ENCODE measurements at regions not wholly inside any gene's neighbourhood (a gene's known extent, or its start where the extent isn't known, plus 50 kb on each side); places are given as distances from the start of the nearest gene placed in this dataset.

DNA sequence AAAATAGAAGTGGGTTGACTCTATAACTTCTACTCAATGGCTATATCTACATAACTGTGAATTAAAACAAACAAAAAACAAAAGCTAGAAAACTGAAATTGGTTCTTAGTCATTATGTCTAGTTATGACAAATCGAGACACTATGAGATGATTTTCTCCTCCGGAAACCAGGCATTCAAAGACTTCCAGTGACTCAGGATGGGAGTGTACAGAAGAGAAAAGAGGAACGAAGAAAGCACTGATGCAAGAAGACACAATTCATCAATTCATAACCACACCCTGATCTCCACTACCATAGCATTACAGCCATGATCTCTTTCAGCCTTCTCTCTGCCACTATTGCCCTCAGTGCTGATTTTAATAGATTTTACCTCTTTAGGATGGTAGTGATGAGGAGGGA lies 253.6 kb downstream of the CBLL2 start:
- ChIA-PET POLR2A (no interaction called here), CTCF (no interaction called here)
- H3K9me3 ChIP-seq (ENCODE audit: control extremely low read depth in 1 of 5, control insufficient read depth in 4 of 5, insufficient read depth in 2 of 5, low read depth in 1 of 5, low read length in 4 of 5) = no peaks in the 10 kb centered on the region
- no peaks in the 10 kb centered on the region for H3K36me3 ChIP-seq (ENCODE audit: control insufficient read depth in 4 of 4, insufficient read depth in 4 of 4, low read length in 3 of 4)
- no peaks in the 10 kb centered on the region for H3K4me1 ChIP-seq (ENCODE audit: control extremely low read depth in 1 of 4, control insufficient read depth in 4 of 4, insufficient read depth in 4 of 4, low read length in 3 of 4)
- no CpG with 5 or more reads among the region's 3 CpGs for WGBS (ENCODE audit: insufficient coverage)
- no peak overlapping the region for H3K4me3 ChIP-seq (ENCODE audit: control insufficient read depth in 1 of 7, extremely low read depth in 1 of 7, insufficient read depth in 4 of 7, low read depth in 2 of 7, low read length in 6 of 7)
- no peak overlapping the region for H3K27ac ChIP-seq (ENCODE audit: insufficient read depth in 1 of 2, low read depth in 1 of 2, low read length in 2 of 2, poor library complexity in 1 of 2, severe bottlenecking in 2 of 2)
- H3K27me3 ChIP-seq (replicated peaks in 2 of 5; ENCODE audit: control insufficient read depth in 4 of 5, insufficient read depth in 5 of 5, low read length in 4 of 5) = no peaks in the 10 kb centered on the region
- DNase-seq = peak in 1 of 3 donors; percentile 3

DNA sequence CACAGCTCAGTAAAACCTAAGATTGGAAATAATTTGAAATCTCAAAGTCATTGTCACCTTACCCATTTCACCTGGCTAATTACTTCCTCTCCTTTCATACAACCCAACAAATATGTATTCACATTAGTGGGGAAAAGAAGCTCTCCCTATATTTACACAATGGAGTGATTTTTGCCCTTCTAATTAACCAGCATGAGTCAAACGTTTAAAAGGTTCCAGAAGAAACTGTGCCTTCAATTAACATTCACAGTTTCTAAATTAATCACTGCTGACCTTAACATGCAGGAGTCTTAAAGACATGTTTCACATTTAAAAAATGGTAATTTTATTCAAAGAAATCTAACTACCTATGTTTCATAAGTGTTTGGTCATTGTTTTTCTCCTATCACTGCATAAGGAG lies 254.6 kb downstream of the CBLL2 start:
- WGBS (ENCODE audit: insufficient coverage) = no CpG with 5 or more reads among the region's 1 CpG
- H3K27me3 ChIP-seq (replicated peaks in 2 of 5; ENCODE audit: control insufficient read depth in 4 of 5, insufficient read depth in 5 of 5, low read length in 4 of 5) = no peaks in the 10 kb centered on the region
- H3K4me3 ChIP-seq (ENCODE audit: control insufficient read depth in 1 of 7, extremely low read depth in 1 of 7, insufficient read depth in 4 of 7, low read depth in 2 of 7, low read length in 6 of 7) = no peak overlapping the region
- H3K4me1 ChIP-seq (ENCODE audit: control extremely low read depth in 1 of 4, control insufficient read depth in 4 of 4, insufficient read depth in 4 of 4, low read length in 3 of 4) = no peaks in the 10 kb centered on the region
- no peak overlapping the region for H3K27ac ChIP-seq (ENCODE audit: insufficient read depth in 1 of 2, low read depth in 1 of 2, low read length in 2 of 2, poor library complexity in 1 of 2, severe bottlenecking in 2 of 2)
- H3K36me3 ChIP-seq (ENCODE audit: control insufficient read depth in 4 of 4, insufficient read depth in 4 of 4, low read length in 3 of 4) = no peaks in the 10 kb centered on the region
- ChIA-PET CTCF (no interaction called here), POLR2A (no interaction called here)
- no peaks in the 10 kb centered on the region for H3K9me3 ChIP-seq (ENCODE audit: control extremely low read depth in 1 of 5, control insufficient read depth in 4 of 5, insufficient read depth in 2 of 5, low read depth in 1 of 5, low read length in 4 of 5)
- no peak for DNase-seq

DNA sequence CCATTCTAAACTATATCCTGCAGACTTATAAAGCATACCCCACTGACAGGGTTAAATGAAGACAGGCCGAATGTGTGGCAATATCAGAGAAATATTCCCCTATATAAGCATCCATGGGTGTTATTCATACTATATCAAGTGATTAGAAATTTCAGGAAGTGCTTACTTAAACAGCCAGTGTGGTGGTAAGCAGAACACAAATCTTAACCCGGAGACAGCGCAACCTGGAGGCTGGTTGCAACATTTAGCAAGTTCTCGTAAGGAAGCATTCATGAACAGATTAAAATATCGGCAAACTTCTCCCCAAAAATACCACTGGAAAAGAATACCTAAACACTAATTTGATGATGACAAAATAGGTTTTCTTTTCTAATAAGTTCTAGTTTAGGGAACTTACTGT lies 261.2 kb downstream of the CBLL2 start:
- ChIA-PET CTCF (no interaction called here), POLR2A (no interaction called here)
- 40% methylated on average over 2 of the region's 5 CpGs for WGBS (ENCODE audit: insufficient coverage)
- H3K27ac ChIP-seq (ENCODE audit: insufficient read depth in 1 of 2, low read depth in 1 of 2, low read length in 2 of 2, poor library complexity in 1 of 2, severe bottlenecking in 2 of 2) = no peak overlapping the region
- DNase-seq = peak; percentile 4 to 65 (median 59)
- peaks cover 0 to 4% (median 0%) of the 10 kb centered on the region in 5 experiments for H3K27me3 ChIP-seq (replicated peaks in 2 of 5; ENCODE audit: control insufficient read depth in 4 of 5, insufficient read depth in 5 of 5, low read length in 4 of 5)
- H3K36me3 ChIP-seq (ENCODE audit: control insufficient read depth in 4 of 4, insufficient read depth in 4 of 4, low read length in 3 of 4) = no peaks in the 10 kb centered on the region
- no peaks in the 10 kb centered on the region for H3K4me1 ChIP-seq (ENCODE audit: control extremely low read depth in 1 of 4, control insufficient read depth in 4 of 4, insufficient read depth in 4 of 4, low read length in 3 of 4)
- H3K9me3 ChIP-seq (ENCODE audit: control extremely low read depth in 1 of 5, control insufficient read depth in 4 of 5, insufficient read depth in 2 of 5, low read depth in 1 of 5, low read length in 4 of 5) = no peaks in the 10 kb centered on the region
- H3K4me3 ChIP-seq (ENCODE audit: control insufficient read depth in 1 of 7, extremely low read depth in 1 of 7, insufficient read depth in 4 of 7, low read depth in 2 of 7, low read length in 6 of 7) = no peak overlapping the region

DNA sequence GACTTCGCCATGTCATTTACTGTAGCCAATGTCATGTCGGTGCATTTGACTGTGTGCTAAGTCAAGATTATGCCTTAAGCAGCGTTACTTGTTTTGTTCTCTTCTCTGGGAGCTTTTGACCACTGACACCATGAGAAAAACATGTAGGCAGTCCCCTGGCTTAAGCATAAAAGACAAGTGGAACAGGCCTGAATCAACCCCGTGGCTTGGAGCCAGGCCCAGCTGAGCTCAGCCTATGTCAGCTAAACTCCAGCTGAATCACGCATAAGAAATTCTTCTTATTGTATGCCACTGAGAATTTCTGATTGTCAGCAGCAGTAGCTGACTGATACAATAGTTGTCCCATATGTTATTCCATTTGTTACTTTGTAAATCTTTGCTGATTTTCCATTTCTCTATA lies 261.9 kb downstream of the CBLL2 start:
- POLR2A ChIA-PET = no interaction called here
- no peak for DNase-seq
- no peaks in the 10 kb centered on the region for H3K4me1 ChIP-seq (ENCODE audit: control extremely low read depth in 1 of 4, control insufficient read depth in 4 of 4, insufficient read depth in 4 of 4, low read length in 3 of 4)
- CTCF ChIA-PET = no interaction called here
- no peaks in the 10 kb centered on the region for H3K36me3 ChIP-seq (ENCODE audit: control insufficient read depth in 4 of 4, insufficient read depth in 4 of 4, low read length in 3 of 4)
- peaks cover 0 to 4% (median 0%) of the 10 kb centered on the region in 5 experiments for H3K27me3 ChIP-seq (replicated peaks in 2 of 5; ENCODE audit: control insufficient read depth in 4 of 5, insufficient read depth in 5 of 5, low read length in 4 of 5)
- no peak overlapping the region for H3K27ac ChIP-seq (ENCODE audit: insufficient read depth in 1 of 2, low read depth in 1 of 2, low read length in 2 of 2, poor library complexity in 1 of 2, severe bottlenecking in 2 of 2)
- H3K4me3 ChIP-seq (ENCODE audit: control insufficient read depth in 1 of 7, extremely low read depth in 1 of 7, insufficient read depth in 4 of 7, low read depth in 2 of 7, low read length in 6 of 7) = no peak overlapping the region
- H3K9me3 ChIP-seq (ENCODE audit: control extremely low read depth in 1 of 5, control insufficient read depth in 4 of 5, insufficient read depth in 2 of 5, low read depth in 1 of 5, low read length in 4 of 5) = no peaks in the 10 kb centered on the region
- WGBS (ENCODE audit: insufficient coverage) = 74% methylated on average over 5 of the region's 5 CpGs

DNA sequence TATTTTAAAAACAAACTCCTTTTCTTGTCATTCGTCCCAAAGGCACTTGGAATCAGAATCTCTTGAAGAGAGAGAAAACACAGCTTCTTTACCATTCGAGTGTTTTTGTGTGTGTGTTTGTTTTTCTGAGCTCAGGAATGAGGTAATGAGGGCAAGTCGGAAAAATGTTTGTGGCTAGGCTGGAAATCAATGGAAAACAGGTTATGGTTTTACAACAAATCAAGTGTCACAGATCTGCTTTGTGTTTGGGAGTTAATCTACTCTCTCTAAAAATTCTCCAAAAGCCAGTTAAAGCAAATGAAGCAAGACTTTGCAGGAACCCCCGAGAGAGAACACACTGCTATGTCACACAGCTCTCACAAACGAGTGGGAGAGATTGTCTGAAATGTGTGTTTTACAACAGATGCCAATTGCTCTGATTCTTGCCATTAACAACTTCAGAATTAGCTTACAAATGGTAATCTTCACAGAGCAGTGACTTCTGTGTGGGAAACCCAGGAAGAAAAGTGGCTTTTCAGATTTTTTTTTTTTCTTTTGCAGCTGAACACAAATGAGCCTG lies 264.1 kb downstream of the CBLL2 start:
- H3K36me3 ChIP-seq (ENCODE audit: control insufficient read depth in 4 of 4, insufficient read depth in 4 of 4, low read length in 3 of 4) = no peaks in the 10 kb centered on the region
- WGBS (ENCODE audit: insufficient coverage) = 65% methylated on average over 2 of the region's 5 CpGs
- DNase-seq = no peak
- H3K27ac ChIP-seq (ENCODE audit: insufficient read depth in 1 of 2, low read depth in 1 of 2, low read length in 2 of 2, poor library complexity in 1 of 2, severe bottlenecking in 2 of 2) = no peak overlapping the region
- H3K4me3 ChIP-seq (ENCODE audit: control insufficient read depth in 1 of 7, extremely low read depth in 1 of 7, insufficient read depth in 4 of 7, low read depth in 2 of 7, low read length in 6 of 7) = no peak overlapping the region
- no peaks in the 10 kb centered on the region for H3K4me1 ChIP-seq (ENCODE audit: control extremely low read depth in 1 of 4, control insufficient read depth in 4 of 4, insufficient read depth in 4 of 4, low read length in 3 of 4)
- CTCF ChIA-PET = interaction anchor here (0.7 kb wide), 1 partner anchor 535 kb away, joined by 4 read pairs; no protein-coding TSS in a partner anchor
- POLR2A ChIA-PET = no interaction called here
- no peaks in the 10 kb centered on the region for H3K9me3 ChIP-seq (ENCODE audit: control extremely low read depth in 1 of 5, control insufficient read depth in 4 of 5, insufficient read depth in 2 of 5, low read depth in 1 of 5, low read length in 4 of 5)
- H3K27me3 ChIP-seq (replicated peaks in 2 of 5; ENCODE audit: control insufficient read depth in 4 of 5, insufficient read depth in 5 of 5, low read length in 4 of 5) = peaks cover 0 to 4% (median 0%) of the 10 kb centered on the region in 5 experiments

DNA sequence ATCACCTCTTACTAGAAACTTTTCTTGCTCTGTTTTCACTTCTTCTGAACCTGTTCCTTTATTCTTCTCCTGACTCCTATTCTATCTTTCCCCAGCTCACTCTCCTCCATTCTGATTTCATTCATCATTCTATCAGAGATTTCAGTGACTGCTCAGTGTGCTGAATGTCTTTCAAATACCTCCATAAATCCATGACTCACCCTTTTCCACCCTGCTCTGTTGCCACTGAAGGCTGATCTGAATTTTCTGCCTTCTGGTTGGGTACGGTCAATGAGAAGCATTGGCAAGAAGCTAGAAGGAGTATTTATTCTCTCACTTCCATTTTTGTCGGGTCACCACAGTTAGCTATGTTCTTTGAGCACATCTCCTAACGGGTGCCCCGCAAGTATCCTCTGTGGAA lies 265.9 kb downstream of the CBLL2 start:
- POLR2A ChIA-PET = interaction anchor here (0.6 kb wide), 1 partner anchor 25 kb away, joined by 3 read pairs; no protein-coding TSS in a partner anchor
- WGBS (ENCODE audit: insufficient coverage) = 97% methylated on average over 4 of the region's 4 CpGs
- H3K36me3 ChIP-seq (ENCODE audit: control insufficient read depth in 4 of 4, insufficient read depth in 4 of 4, low read length in 3 of 4) = no peaks in the 10 kb centered on the region

DNA sequence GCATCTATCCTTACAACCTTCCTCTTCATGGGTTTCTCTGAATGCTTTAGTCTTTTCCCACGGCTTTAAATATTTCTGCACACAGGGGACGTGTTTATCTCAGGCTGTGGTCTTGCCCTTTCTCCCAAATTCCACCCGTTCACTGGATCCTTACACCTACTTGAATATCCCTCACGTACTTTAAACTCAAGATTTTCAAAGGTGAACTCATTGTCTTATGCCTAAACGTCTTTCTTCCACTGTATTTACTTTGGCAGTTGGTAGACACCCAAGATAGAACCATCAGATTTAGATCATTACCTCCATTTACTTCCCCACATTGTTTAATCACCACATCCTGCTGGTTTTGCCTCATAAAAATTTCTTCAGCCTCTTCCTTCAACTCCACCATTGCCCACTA lies 269.2 kb downstream of the CBLL2 start:
- CTCF ChIA-PET = no interaction called here
- H3K4me1 ChIP-seq (ENCODE audit: control extremely low read depth in 1 of 4, control insufficient read depth in 4 of 4, insufficient read depth in 4 of 4, low read length in 3 of 4) = no peaks in the 10 kb centered on the region
- H3K4me3 ChIP-seq (ENCODE audit: control insufficient read depth in 1 of 7, extremely low read depth in 1 of 7, insufficient read depth in 4 of 7, low read depth in 2 of 7, low read length in 6 of 7) = no peak overlapping the region
- no peak for DNase-seq
- no peak overlapping the region for H3K27ac ChIP-seq (ENCODE audit: insufficient read depth in 1 of 2, low read depth in 1 of 2, low read length in 2 of 2, poor library complexity in 1 of 2, severe bottlenecking in 2 of 2)
- POLR2A ChIA-PET = no interaction called here
- H3K36me3 ChIP-seq (ENCODE audit: control insufficient read depth in 4 of 4, insufficient read depth in 4 of 4, low read length in 3 of 4) = no peaks in the 10 kb centered on the region
- WGBS (ENCODE audit: insufficient coverage) = 77% methylated on average over 5 of the region's 5 CpGs
- no peaks in the 10 kb centered on the region for H3K9me3 ChIP-seq (ENCODE audit: control extremely low read depth in 1 of 5, control insufficient read depth in 4 of 5, insufficient read depth in 2 of 5, low read depth in 1 of 5, low read length in 4 of 5)
- peaks cover 0 to 1% (median 0%) of the 10 kb centered on the region in 5 experiments for H3K27me3 ChIP-seq (replicated peaks in 2 of 5; ENCODE audit: control insufficient read depth in 4 of 5, insufficient read depth in 5 of 5, low read length in 4 of 5)

More for the DNA sequence above, 265.9 kb downstream of the CBLL2 start:
- no peak for DNase-seq
- no peak overlapping the region for H3K27ac ChIP-seq (ENCODE audit: insufficient read depth in 1 of 2, low read depth in 1 of 2, low read length in 2 of 2, poor library complexity in 1 of 2, severe bottlenecking in 2 of 2)
- H3K27me3 ChIP-seq (replicated peaks in 2 of 5; ENCODE audit: control insufficient read depth in 4 of 5, insufficient read depth in 5 of 5, low read length in 4 of 5) = peaks cover 0 to 4% (median 0%) of the 10 kb centered on the region in 5 experiments
- no peaks in the 10 kb centered on the region for H3K4me1 ChIP-seq (ENCODE audit: control extremely low read depth in 1 of 4, control insufficient read depth in 4 of 4, insufficient read depth in 4 of 4, low read length in 3 of 4)
- CTCF ChIA-PET = no interaction called here
- H3K9me3 ChIP-seq (ENCODE audit: control extremely low read depth in 1 of 5, control insufficient read depth in 4 of 5, insufficient read depth in 2 of 5, low read depth in 1 of 5, low read length in 4 of 5) = no peaks in the 10 kb centered on the region
- H3K4me3 ChIP-seq (ENCODE audit: control insufficient read depth in 1 of 7, extremely low read depth in 1 of 7, insufficient read depth in 4 of 7, low read depth in 2 of 7, low read length in 6 of 7) = no peak overlapping the region
